A549 (cell line): ENCODE measurements at regions not wholly inside any gene's neighbourhood (a gene's known extent, or its start where the extent isn't known, plus 50 kb on each side); places are given as distances from the start of the nearest gene placed in this dataset.

Source experiments
- ATAC-seq, 2 experiments: fragments of 200-7000 bp in 1 of 2; fragments of >200 bp in 1 of 2; cut with Nextera tagmentation in 1 of 2; cut with Tn5 transposase in 1 of 2; 3 replicates each; pipeline versions ENCODE4 v1.8.0 to v1.9.1; 2018 to 2020; ENCODE audit warnings: mild to moderate bottlenecking in 1 of 2, moderate library complexity in 1 of 2
- CTCF ChIA-PET: fragments of 300-600 bp; sonication (Branson Sonifier 250); formaldehyde crosslinking; extraction: SDS; loops from one replicate; lab custom pipeline; 2021; ENCODE audit warnings: antibody characterized with exemption, inconsistent platforms; lab: Yijun Ruan, JAX
- POLR2A ChIA-PET: fragments of 350-600 bp; formaldehyde crosslinking; extraction: SDS; loops from one replicate; lab custom pipeline; 2021; ENCODE audit warnings: antibody characterized with exemption, inconsistent platforms; lab: Yijun Ruan, JAX
- DNase-seq, 2 experiments: peaks; one replicate each; pipeline versions ENCODE4 v3.0.0 to v3.0.0-alpha.2; 2011 to 2016; ENCODE audit warnings: low read depth in 1 of 2, low spot score in 1 of 2
- FAIRE-seq: peaks from 2 replicates; lab custom pipeline; 2011; peaks lifted over from hg19 to GRCh38; lab: Jason Lieb, UNC
- H3K27ac ChIP-seq, 2 experiments: fragments of >200 bp; sonication (Bioruptor Twin); formaldehyde crosslinking; 3 replicates each; pipeline ENCODE4 v1.5.1; 2016 to 2017
- H3K4me1 ChIP-seq: fragments of >200 bp; sonication (Bioruptor Twin); formaldehyde crosslinking; 3 replicates; pipeline ENCODE4 v1.6.1; 2016
- H3K4me2 ChIP-seq: fragments of >200 bp; sonication (Bioruptor Twin); formaldehyde crosslinking; 3 replicates; pipeline ENCODE4 v1.6.1; 2016
- H3K4me3 ChIP-seq: fragments of >200 bp; sonication (Bioruptor Twin); formaldehyde crosslinking; 3 replicates; pipeline ENCODE4 v1.5.1; 2016
- H3K9me3 ChIP-seq: fragments of >200 bp; sonication (Bioruptor Twin); formaldehyde crosslinking; 3 replicates; pipeline ENCODE4 v1.6.1; 2016
- BHLHE40 ChIP-seq: IDR thresholded peaks from 2 replicates; pipeline ENCODE4 v1.6.1; 2012; ENCODE audit warnings: low read depth, low read length, inconsistent platforms
- CBX2 ChIP-seq: fragments of 200-600 bp; sonication (generic); IDR thresholded peaks from 2 replicates; pipeline ENCODE4 v1.6.1; 2016; ENCODE audit warnings: low read depth, mild to moderate bottlenecking, borderline replicate concordance
- CBX8 ChIP-seq: fragments of 200-600 bp; sonication (generic); IDR thresholded peaks from 2 replicates; pipeline ENCODE4 v1.6.1; 2016
- CEBPB ChIP-seq, 2 experiments: fragments of >200 bp in 1 of 2; sonication (Bioruptor Twin) in 1 of 2; formaldehyde crosslinking in 1 of 2; IDR thresholded peaks; 2 replicates each; pipeline ENCODE4 v1.6.1; 2012 to 2016
- CHD4 ChIP-seq: fragments of 200-600 bp; sonication (generic); IDR thresholded peaks from 2 replicates; pipeline ENCODE4 v1.6.1; 2016; ENCODE audit warnings: antibody characterized with exemption, mild to moderate bottlenecking, borderline replicate concordance
- CTCF ChIP-seq: fragments of >200 bp; sonication (Bioruptor Twin); formaldehyde crosslinking; IDR thresholded peaks from 3 replicates; pipeline ENCODE4 v1.5.1; 2016
- EP300 ChIP-seq, 2 experiments: fragments of >200 bp; sonication (Bioruptor Twin); formaldehyde crosslinking; IDR thresholded peaks; 2 replicates in 1 of 2; 3 replicates in 1 of 2; pipeline ENCODE4 v1.6.1; 2016 to 2017
- FOSB ChIP-seq: fragments of 250-450 bp; sonication (Bioruptor Pico); IDR thresholded peaks from 2 replicates; pipeline ENCODE4 v1.5.0; 2020; ENCODE audit warnings: mild to moderate bottlenecking, moderate library complexity
- FOSL2 ChIP-seq, 2 experiments: fragments of 450-650 bp in 1 of 2; fragments of >200 bp in 1 of 2; sonication (Bioruptor Twin) in 1 of 2; formaldehyde crosslinking; IDR thresholded peaks; 2 replicates each; pipeline versions ENCODE4 v1.5.0 to v1.6.1; 2016 to 2020; ENCODE audit warnings: mild to moderate bottlenecking in 1 of 2, moderate library complexity in 1 of 2
- FOXS1 ChIP-seq: fragments of 250-450 bp; sonication (Bioruptor Pico); IDR thresholded peaks from 2 replicates; pipeline ENCODE4 v1.5.0; 2020; ENCODE audit warnings: mild to moderate bottlenecking, moderate library complexity
- HDAC2 ChIP-seq: fragments of 200-600 bp; sonication (generic); IDR thresholded peaks from 2 replicates; pipeline ENCODE4 v1.6.1; 2016
- HEYL ChIP-seq: fragments of 250-450 bp; sonication (Bioruptor Pico); IDR thresholded peaks from 2 replicates; pipeline ENCODE4 v1.8.0; 2021; ENCODE audit warnings: mild to moderate bottlenecking, moderate library complexity
- HOXB5 ChIP-seq: fragments of 250-450 bp; sonication (Bioruptor Pico); IDR thresholded peaks from 2 replicates; pipeline ENCODE4 v1.5.0; 2020; ENCODE audit warnings: mild to moderate bottlenecking, moderate library complexity
- JUNB ChIP-seq: fragments of >200 bp; sonication (Bioruptor Twin); formaldehyde crosslinking; IDR thresholded peaks from 2 replicates; pipeline ENCODE4 v1.6.1; 2016
- KDM5A ChIP-seq: fragments of 200-600 bp; sonication (generic); IDR thresholded peaks from 2 replicates; pipeline ENCODE4 v1.6.1; 2016; ENCODE audit warnings: antibody characterized with exemption, mild to moderate bottlenecking
- MAFK ChIP-seq: fragments of 450-650 bp; IDR thresholded peaks from 2 replicates; pipeline ENCODE4 v1.6.1; 2014; ENCODE audit not compliant: partially characterized antibody
- MAX ChIP-seq: IDR thresholded peaks from 2 replicates; pipeline ENCODE4 v1.6.1; 2012
- MAZ ChIP-seq: fragments of 150-350 bp; IDR thresholded peaks from 2 replicates; pipeline ENCODE4 v1.6.1; 2014; ENCODE audit warnings: antibody characterized with exemption, low read depth, low read length, borderline replicate concordance
- MYC ChIP-seq: IDR thresholded peaks from 2 replicates; pipeline ENCODE4 v1.6.1; 2012; ENCODE audit warnings: mild to moderate bottlenecking, inconsistent platforms, low read length, improper control_type of control experiment, borderline replicate concordance
- NFE2L2 ChIP-seq: fragments of 150-350 bp; conservative IDR thresholded peaks from 2 replicates; pipeline ENCODE4 v1.6.1; 2014; ENCODE audit warnings: low read length
- NR3C1 ChIP-seq: fragments of >200 bp; sonication (Bioruptor Twin); formaldehyde crosslinking; IDR thresholded peaks from 3 replicates; pipeline ENCODE4 v1.6.1; 2017
- PHF8 ChIP-seq: fragments of 200-600 bp; sonication (generic); IDR thresholded peaks from 2 replicates; pipeline ENCODE4 v1.6.1; 2016; ENCODE audit warnings: low read depth, mild to moderate bottlenecking, antibody characterized with exemption, moderate library complexity, borderline replicate concordance
- RAD21 ChIP-seq, 2 experiments: fragments of >200 bp in 1 of 2; sonication (Bioruptor Twin) in 1 of 2; formaldehyde crosslinking in 1 of 2; IDR thresholded peaks in 1 of 2; conservative IDR thresholded peaks in 1 of 2; 2 replicates in 1 of 2; 3 replicates in 1 of 2; pipeline ENCODE4 v1.6.1; 2012 to 2018; ENCODE audit warnings: inconsistent platforms in 1 of 2
- RARB ChIP-seq: fragments of 250-450 bp; sonication (Bioruptor Pico); IDR thresholded peaks from 2 replicates; pipeline ENCODE4 v1.8.0; 2021; ENCODE audit warnings: mild to moderate bottlenecking, moderate library complexity
- RCOR1 ChIP-seq: fragments of 150-350 bp; IDR thresholded peaks from 2 replicates; pipeline ENCODE4 v1.6.1; 2014; ENCODE audit warnings: antibody characterized with exemption, low read length, low read depth
- RNF2 ChIP-seq: fragments of 200-600 bp; sonication (generic); IDR thresholded peaks from 2 replicates; pipeline ENCODE4 v1.6.1; 2016; ENCODE audit warnings: low read depth, mild to moderate bottlenecking, antibody characterized with exemption, moderate library complexity, borderline replicate concordance
- USF2 ChIP-seq: fragments of 450-650 bp; IDR thresholded peaks from 2 replicates; pipeline ENCODE4 v1.6.1; 2014; ENCODE audit warnings: antibody characterized with exemption
- ZFP36 ChIP-seq: fragments of 450-650 bp; IDR thresholded peaks from 2 replicates; pipeline ENCODE4 v1.6.1; 2014; ENCODE audit warnings: borderline replicate concordance; ENCODE audit not compliant: partially characterized antibody
- ZNF302 ChIP-seq: fragments of 250-450 bp; sonication (Bioruptor Pico); IDR thresholded peaks from 2 replicates; pipeline ENCODE4 v1.9.0; 2021; ENCODE audit warnings: inconsistent platforms, mild to moderate bottlenecking, moderate library complexity
- ZSCAN20 ChIP-seq: fragments of 250-450 bp; sonication (Bioruptor Pico); IDR thresholded peaks from 2 replicates; pipeline ENCODE4 v1.8.0; 2022; ENCODE audit warnings: mild to moderate bottlenecking, moderate library complexity
- WGBS: methylation state at CpG from one replicate; pipeline ENCODE4 v1.1.6; 2017; ENCODE audit errors: missing lambda C conversion rate; 5-methylcytosine and 5-hydroxymethylcytosine counted together

GRCh38 chr2:111236025-111236424 is 115.3 kb downstream of the BCL2L11 start:
- Histone ChIP-seq H3K4me1 (no peaks in the 10 kb centered on the region), H3K4me3 (no peak overlapping the region), H3K27ac (no peak overlapping the region)
- POLR2A ChIA-PET = no interaction called here
- CTCF ChIA-PET = no interaction called here
- ATAC-seq (no peak; a peak in 1 of 6 replicates), DNase-seq (no peak)
- TF ChIP-seq RCOR1 (no peak), NR3C1 (no peak), HDAC2 (no peak), ZFP36 (no peak), MYC (no peak), CBX8 (no peak), CHD4 (no peak), HEYL (CRISPR knock-in tag) (no peak), FOSL2 (IDR thresholded peaks at IDR 0.05) (no peak), FOSL2 (CRISPR knock-in tag; IDR thresholded peaks at IDR 0.05) (no peak)
- TF ChIP-seq, all 56 proteins: peak for 0
- FAIRE-seq = no peak
- H3K4me2 ChIP-seq = no peak overlapping the region
- 86% methylated on average over 3 of the region's 3 CpGs for WGBS
- H3K9me3 ChIP-seq = 0 out of 3 replicates have a peak, but pooled peaks cover 2% of the 10 kb centered on the region

- POLR2A ChIA-PET = no interaction called here
- H3K4me1 ChIP-seq = no peaks in the 10 kb centered on the region
- WGBS = 87% methylated on average over 2 of the region's 2 CpGs
- CTCF ChIA-PET = interaction anchor here (0.8 kb wide), 1 partner anchor 10 kb away, joined by 3 read pairs; no protein-coding TSS in a partner anchor
- FAIRE-seq = no peak
- no peaks in the 10 kb centered on the region for H3K9me3 ChIP-seq
- H3K4me3 ChIP-seq = no peak overlapping the region
- H3K27ac ChIP-seq = no peak overlapping the region
- ATAC-seq = no peak
- DNase-seq = no peak
- TF ChIP-seq ZNF302 (no peak), CBX2 (no peak), CBX8 (no peak), MAZ (no peak), EP300 (IDR thresholded peaks at IDR 0.05) (no peak), RAD21 (conservative IDR thresholded peaks at IDR 0.05 in 1 of 2, IDR thresholded peaks at IDR 0.05 in 1 of 2) (no peak), HOXB5 (no peak), FOSB (CRISPR knock-in tag) (no peak), MAX (no peak), CEBPB (IDR thresholded peaks at IDR 0.05) (no peak)
- no peak overlapping the region for H3K4me2 ChIP-seq
These were observed 117.6 kb downstream of the BCL2L11 start for GRCh38 chr2:111238296-111238695.

- Histone ChIP-seq H3K27ac (no peak overlapping the region), H3K4me1 (no peaks in the 10 kb centered on the region), H3K4me2 (no peak overlapping the region), H3K4me3 (no peak overlapping the region), H3K9me3 (no peaks in the 10 kb centered on the region)
- FAIRE-seq (no peak), DNase-seq (no peak), ATAC-seq (no peak)
- TF ChIP-seq BHLHE40 (no peak), FOSB (CRISPR knock-in tag) (no peak), USF2 (no peak), JUNB (no peak), ZSCAN20 (CRISPR knock-in tag) (no peak), KDM5A (no peak), PHF8 (no peak), RARB (CRISPR knock-in tag) (no peak), FOSL2 (IDR thresholded peaks at IDR 0.05) (no peak), FOSL2 (CRISPR knock-in tag; IDR thresholded peaks at IDR 0.05) (no peak), FOXS1 (CRISPR knock-in tag) (no peak), CTCF (no peak), MAFK (no peak), NFE2L2 (no peak), NR3C1 (no peak), RNF2 (no peak), ZNF302 (no peak)
- POLR2A ChIA-PET = no interaction called here
- WGBS = 97% methylated on average over 4 of the region's 4 CpGs
- CTCF ChIA-PET = no interaction called here
These were observed 118.4 kb downstream of the BCL2L11 start for GRCh38 chr2:111239107-111239506.
